H1 (cell line): ENCODE measurements at regions not wholly inside any gene's neighbourhood (a gene's known extent, or its start where the extent isn't known, plus 50 kb on each side); places are given as distances from the start of the nearest gene placed in this dataset.

ENCODE experiments used
- HDAC2 ChIP-seq, 2 experiments: fragments of 300-600 bp in 1 of 2; sonication (generic) in 1 of 2; IDR thresholded peaks; 2 replicates each; pipeline ENCODE4 v1.6.1; 2011 to 2012; ENCODE audit warnings: low read depth in 2 of 2, low read length in 2 of 2, mild to moderate bottlenecking in 2 of 2, moderate library complexity in 2 of 2, borderline replicate concordance in 1 of 2, inconsistent platforms in 1 of 2
- SIX5 ChIP-seq: IDR thresholded peaks from 2 replicates; pipeline ENCODE4 v1.6.1; 2011; ENCODE audit warnings: mild to moderate bottlenecking, low read depth, low read length

GRCh38 chr12:92271341-92271740 is 125.7 kb upstream of the BTG1 start:
- TF ChIP-seq HDAC2 (IDR thresholded peaks at IDR 0.05; ENCODE audit: borderline replicate concordance in 1 of 2, low read depth in 2 of 2, low read length in 2 of 2) (no peak), SIX5 (no peak)
